SK-N-SH (cell line): ENCODE measurements at regions not wholly inside any gene's neighbourhood (a gene's known extent, or its start where the extent isn't known, plus 50 kb on each side); places are given as distances from the start of the nearest gene placed in this dataset.
"Not testable (repeated sequence)": the region's sequence is repeated elsewhere in the genome, so short reads cannot be mapped to it uniquely, and the experiment has no call there.

Experiments
- CTCF ChIA-PET: fragments of 300-600, 350-600 bp; formaldehyde crosslinking; extraction: SDS; loops from one replicate; lab custom pipeline; 2021; lab: Yijun Ruan, JAX
- POLR2A ChIA-PET: fragments of 350-600 bp; sonication (Branson Sonifier 250); formaldehyde crosslinking; extraction: SDS; loops from one replicate; lab custom pipeline; 2020; ENCODE audit warnings: antibody characterized with exemption, inconsistent platforms; lab: Yijun Ruan, JAX
- DNase-seq: peaks from one replicate; pipeline ENCODE4 v3.0.0; 2012
- H2AFZ ChIP-seq: fragments of 200-600 bp; sonication (generic); 2 replicates; pipeline ENCODE4 v1.8.1; 2016; ENCODE audit warnings: antibody characterized with exemption, mild to moderate bottlenecking, low read depth
- H3F3A ChIP-seq: fragments of 200-600 bp; sonication (generic); replicated peaks from 2 replicates; pipeline ENCODE3; 2016; ENCODE audit warnings: antibody characterized with exemption, mild to moderate bottlenecking; ENCODE audit not compliant: insufficient read depth
- H3K27ac ChIP-seq, 2 experiments: fragments of 200-500 bp in 1 of 2; fragments of 200-600 bp in 1 of 2; sonication (Bioruptor generic) in 1 of 2; sonication (generic), shearing (Covaris generic) in 1 of 2; 2 replicates each; pipeline versions ENCODE4 v1.5.1 to v1.6.1; 2014 to 2016; ENCODE audit warnings: low read depth in 2 of 2, inconsistent platforms in 1 of 2, low read length in 1 of 2, mild to moderate bottlenecking in 1 of 2, mixed read lengths in 1 of 2
- H3K27me3 ChIP-seq: fragments of 200-600 bp; sonication (generic), shearing (Covaris generic); 2 replicates; pipeline ENCODE4 v1.6.1; 2016; ENCODE audit warnings: mixed run types; ENCODE audit not compliant: insufficient read depth
- H3K36me3 ChIP-seq, 2 experiments: fragments of 200-500 bp in 1 of 2; fragments of 200-600 bp in 1 of 2; sonication (Bioruptor generic) in 1 of 2; sonication (generic) in 1 of 2; replicated peaks in 1 of 2; 2 replicates each; pipeline versions ENCODE3 to v1.5.1; 2014 to 2016; ENCODE audit warnings: low read length in 1 of 2, mild to moderate bottlenecking in 1 of 2; ENCODE audit not compliant: insufficient read depth in 2 of 2, control insufficient read depth in 1 of 2
- H3K4me1 ChIP-seq, 2 experiments: fragments of 200-500 bp in 1 of 2; fragments of 200-600 bp in 1 of 2; sonication (Bioruptor generic) in 1 of 2; sonication (generic), shearing (Covaris generic) in 1 of 2; 2 replicates each; pipeline versions ENCODE4 v1.5.1 to v1.6.1; 2014 to 2016; ENCODE audit warnings: low read depth in 1 of 2, low read length in 1 of 2, mixed run types in 1 of 2; ENCODE audit not compliant: insufficient read depth in 2 of 2, control insufficient read depth in 1 of 2
- H3K4me2 ChIP-seq: fragments of 200-600 bp; sonication (generic), shearing (Covaris generic); 2 replicates; pipeline ENCODE4 v1.6.1; 2017; ENCODE audit warnings: mixed run types
- H3K4me3 ChIP-seq, 2 experiments: fragments of 200-500 bp in 1 of 2; fragments of 200-600 bp in 1 of 2; sonication (Bioruptor generic) in 1 of 2; sonication (generic), shearing (Covaris generic) in 1 of 2; 2 replicates each; pipeline versions ENCODE4 v1.5.1 to v1.8.1; 2014 to 2016; ENCODE audit warnings: low read depth in 2 of 2, inconsistent platforms in 1 of 2, low read length in 1 of 2, mild to moderate bottlenecking in 1 of 2, mixed read lengths in 1 of 2, moderate library complexity in 1 of 2
- H3K79me2 ChIP-seq: fragments of 200-600 bp; sonication (generic); 2 replicates; pipeline ENCODE4 v1.8.1; 2017; ENCODE audit warnings: mild to moderate bottlenecking; ENCODE audit not compliant: insufficient read depth
- H3K9ac ChIP-seq: fragments of 200-600 bp; sonication (generic); 2 replicates; pipeline ENCODE4 v1.6.1; 2017; ENCODE audit warnings: mixed run types
- H3K9me2 ChIP-seq: fragments of 200-600 bp; sonication (generic); 2 replicates; pipeline ENCODE4 v1.6.1; 2017; ENCODE audit warnings: mixed run types
- H3K9me3 ChIP-seq: fragments of 200-600 bp; sonication (generic); 2 replicates; pipeline ENCODE4 v1.6.1; 2017; ENCODE audit warnings: mixed run types, mild to moderate bottlenecking, moderate library complexity
- H4K20me1 ChIP-seq: fragments of 200-600 bp; sonication (generic); 2 replicates; pipeline ENCODE4 v1.6.1; 2017; ENCODE audit warnings: mild to moderate bottlenecking, mixed run types; ENCODE audit not compliant: insufficient read depth
- CHD2 ChIP-seq: fragments of 150-350 bp; IDR thresholded peaks from 2 replicates; pipeline ENCODE4 v1.6.1; 2018; ENCODE audit warnings: low read length; ENCODE audit not compliant: partially characterized antibody
- EP300 ChIP-seq, 2 experiments: IDR thresholded peaks; 2 replicates each; pipeline versions ENCODE4 v1.4.0 to v1.6.1; 2012; ENCODE audit warnings: borderline replicate concordance in 1 of 2, low read depth in 1 of 2, low read length in 1 of 2
- FOSL2 ChIP-seq: IDR thresholded peaks from 2 replicates; pipeline ENCODE4 v1.4.0; 2012; ENCODE audit warnings: low read depth, mild to moderate bottlenecking, moderate library complexity, borderline replicate concordance
- FOXJ3 ChIP-seq: sonication (generic); formaldehyde crosslinking; IDR thresholded peaks from 2 replicates; pipeline ENCODE4 v1.5.1; 2020; ENCODE audit warnings: mild to moderate bottlenecking, missing genetic modification reagents
- MEF2A ChIP-seq: IDR thresholded peaks from 2 replicates; pipeline ENCODE4 v1.4.0; 2012; ENCODE audit warnings: low read depth, borderline replicate concordance
- NRF1 ChIP-seq: IDR thresholded peaks from 2 replicates; pipeline ENCODE4 v1.6.1; 2012; ENCODE audit warnings: low read depth, mild to moderate bottlenecking, low read length
- POLR2AphosphoS5 ChIP-seq: IDR thresholded peaks from 2 replicates; pipeline ENCODE4 v1.6.1; 2012; ENCODE audit warnings: low read depth, low read length
- RAD21 ChIP-seq: IDR thresholded peaks from 2 replicates; pipeline ENCODE4 v1.6.1; 2012; ENCODE audit warnings: mild to moderate bottlenecking, low read length
- RCOR1 ChIP-seq: fragments of 150-350 bp; IDR thresholded peaks from 2 replicates; pipeline ENCODE4 v1.6.1; 2017; ENCODE audit warnings: antibody characterized with exemption, low read length
- RFX5 ChIP-seq: IDR thresholded peaks from 2 replicates; pipeline ENCODE4 v1.6.1; 2012; ENCODE audit warnings: mild to moderate bottlenecking, improper control_type of control experiment, low read length
- SIN3A ChIP-seq: IDR thresholded peaks from 2 replicates; pipeline ENCODE4 v1.6.1; 2012; ENCODE audit warnings: low read depth, mild to moderate bottlenecking, low read length, moderate library complexity, borderline replicate concordance
- WGBS: methylation state at CpG from one replicate; pipeline ENCODE4 v1.1.6; 2017; ENCODE audit warnings: low lambda C conversion rate; 5-methylcytosine and 5-hydroxymethylcytosine counted together
- TF ChIP-seq, protein P1 (sequence below): IDR thresholded peaks from 2 replicates; pipeline ENCODE4 v1.4.0; 2012; ENCODE audit warnings: low read depth, borderline replicate concordance
- TF ChIP-seq, protein P2 (sequence below): fragments of 150-350 bp; IDR thresholded peaks from 2 replicates; pipeline ENCODE4 v1.6.1; 2017; ENCODE audit warnings: antibody characterized with exemption, low read length, low read depth, borderline replicate concordance
- TF ChIP-seq, protein P3 (sequence below): fragments of 200-600 bp; sonication (generic); IDR thresholded peaks from 2 replicates; pipeline ENCODE4 v1.6.1; 2017; ENCODE audit warnings: antibody characterized with exemption, mild to moderate bottlenecking, moderate library complexity

DNA sequence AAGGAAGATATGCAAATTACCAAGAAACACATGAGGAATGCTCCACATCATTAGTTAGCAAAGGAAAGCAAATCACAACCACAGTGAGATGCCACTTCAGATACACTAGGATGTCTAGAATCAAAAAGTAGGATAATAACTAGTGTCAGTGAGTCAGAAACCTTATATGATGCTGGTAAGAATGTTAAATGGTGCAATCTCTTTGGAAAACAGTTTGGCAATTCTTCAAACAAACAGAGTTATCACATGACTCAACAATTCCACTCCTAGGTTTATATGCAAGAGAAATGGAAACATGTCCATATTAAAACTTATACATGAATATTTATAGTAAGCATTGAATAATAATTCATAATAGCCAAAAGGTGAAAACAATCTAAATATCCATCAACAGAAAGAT, 220.9 kb downstream of the FOXG1 start (continued):
- TF ChIP-seq, protein P1, sequence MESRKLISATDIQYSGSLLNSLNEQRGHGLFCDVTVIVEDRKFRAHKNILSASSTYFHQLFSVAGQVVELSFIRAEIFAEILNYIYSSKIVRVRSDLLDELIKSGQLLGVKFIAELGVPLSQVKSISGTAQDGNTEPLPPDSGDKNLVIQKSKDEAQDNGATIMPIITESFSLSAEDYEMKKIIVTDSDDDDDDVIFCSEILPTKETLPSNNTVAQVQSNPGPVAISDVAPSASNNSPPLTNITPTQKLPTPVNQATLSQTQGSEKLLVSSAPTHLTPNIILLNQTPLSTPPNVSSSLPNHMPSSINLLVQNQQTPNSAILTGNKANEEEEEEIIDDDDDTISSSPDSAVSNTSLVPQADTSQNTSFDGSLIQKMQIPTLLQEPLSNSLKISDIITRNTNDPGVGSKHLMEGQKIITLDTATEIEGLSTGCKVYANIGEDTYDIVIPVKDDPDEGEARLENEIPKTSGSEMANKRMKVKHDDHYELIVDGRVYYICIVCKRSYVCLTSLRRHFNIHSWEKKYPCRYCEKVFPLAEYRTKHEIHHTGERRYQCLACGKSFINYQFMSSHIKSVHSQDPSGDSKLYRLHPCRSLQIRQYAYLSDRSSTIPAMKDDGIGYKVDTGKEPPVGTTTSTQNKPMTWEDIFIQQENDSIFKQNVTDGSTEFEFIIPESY = no peak

DNA sequence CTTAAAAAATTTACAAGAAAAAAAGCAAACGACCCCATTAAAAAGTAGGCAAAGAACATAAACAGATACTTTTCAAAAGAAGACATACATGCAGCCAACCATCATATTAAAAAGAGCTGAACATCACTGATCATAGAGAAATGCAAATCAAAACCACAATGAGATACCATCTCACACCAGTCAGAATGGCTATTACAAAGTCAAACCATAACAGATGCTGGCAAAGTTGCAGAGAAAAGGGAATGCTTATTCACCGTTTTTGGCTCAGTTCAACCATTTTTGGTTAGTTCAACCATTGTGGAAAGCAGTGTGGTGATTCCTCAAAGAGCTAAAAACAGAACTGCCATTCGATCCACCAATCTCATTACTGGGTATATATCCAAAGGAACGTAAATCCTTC, 230.6 kb downstream of the FOXG1 start:
- H2AFZ ChIP-seq, H3K36me3 ChIP-seq, H3K9me2 ChIP-seq, H3F3A ChIP-seq, CTCF ChIA-PET, H3K79me2 ChIP-seq, DNase-seq, H3K4me3 ChIP-seq, H3K4me2 ChIP-seq, H3K9me3 ChIP-seq, H3K4me1 ChIP-seq, H3K9ac ChIP-seq, H3K27me3 ChIP-seq, POLR2A ChIA-PET, H3K27ac ChIP-seq, H4K20me1 ChIP-seq: not testable (repeated sequence)
- under 1% methylated on average over 4 of the region's 4 CpGs for WGBS

DNA sequence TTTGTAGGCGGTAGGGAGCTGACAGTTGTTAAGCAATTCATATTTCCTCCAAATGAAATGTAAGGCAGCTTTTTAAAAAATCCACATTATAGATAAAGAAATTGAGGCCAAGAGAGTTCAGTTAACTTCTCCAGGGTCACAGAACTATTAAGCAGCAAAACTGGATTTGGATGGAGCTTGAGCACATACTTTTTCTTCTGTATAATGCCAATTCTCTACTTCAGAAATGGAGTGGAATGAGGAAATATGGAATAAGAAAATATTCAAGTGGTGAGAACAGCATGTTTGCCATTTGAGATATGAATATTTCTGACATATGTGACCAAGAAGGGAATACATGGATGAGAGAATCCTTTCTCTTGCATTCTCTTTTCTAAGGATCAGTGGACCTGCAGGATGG, 233.1 kb downstream of the FOXG1 start:
- Histone ChIP-seq H3K4me2 (no peak overlapping the region), H3K9ac (no peak overlapping the region), H3K9me2 (no peaks in the 10 kb centered on the region), H3K79me2 (no peaks in the 10 kb centered on the region), H3K27ac (no peak overlapping the region), H3K4me3 (no peak overlapping the region), H4K20me1 (no peaks in the 10 kb centered on the region), H3K36me3 (no peaks in the 10 kb centered on the region), H3K9me3 (no peaks in the 10 kb centered on the region), H2AFZ (no peak overlapping the region), H3K4me1 (no peaks in the 10 kb centered on the region), H3F3A (no peaks in the 10 kb centered on the region), H3K27me3 (no peaks in the 10 kb centered on the region; the same call in 1 of the 2 replicates)
- ChIA-PET POLR2A (no interaction called here), CTCF (interaction anchor here (0.6 kb wide), 1 partner anchor 17 kb away, joined by 3 read pairs; no protein-coding TSS in a partner anchor)
- 3% methylated on average over 1 of the region's 1 CpG for WGBS
- TF ChIP-seq POLR2AphosphoS5 = no peak
- TF ChIP-seq FOXJ3 (CRISPR knock-in tag) = no peak
- TF ChIP-seq, protein P2, sequence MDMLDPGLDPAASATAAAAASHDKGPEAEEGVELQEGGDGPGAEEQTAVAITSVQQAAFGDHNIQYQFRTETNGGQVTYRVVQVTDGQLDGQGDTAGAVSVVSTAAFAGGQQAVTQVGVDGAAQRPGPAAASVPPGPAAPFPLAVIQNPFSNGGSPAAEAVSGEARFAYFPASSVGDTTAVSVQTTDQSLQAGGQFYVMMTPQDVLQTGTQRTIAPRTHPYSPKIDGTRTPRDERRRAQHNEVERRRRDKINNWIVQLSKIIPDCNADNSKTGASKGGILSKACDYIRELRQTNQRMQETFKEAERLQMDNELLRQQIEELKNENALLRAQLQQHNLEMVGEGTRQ = no peak
- TF ChIP-seq RCOR1 = no peak
- TF ChIP-seq CHD2 = no peak
- no peak for TF ChIP-seq NRF1
- TF ChIP-seq RAD21 = no peak
- TF ChIP-seq, protein P3, sequence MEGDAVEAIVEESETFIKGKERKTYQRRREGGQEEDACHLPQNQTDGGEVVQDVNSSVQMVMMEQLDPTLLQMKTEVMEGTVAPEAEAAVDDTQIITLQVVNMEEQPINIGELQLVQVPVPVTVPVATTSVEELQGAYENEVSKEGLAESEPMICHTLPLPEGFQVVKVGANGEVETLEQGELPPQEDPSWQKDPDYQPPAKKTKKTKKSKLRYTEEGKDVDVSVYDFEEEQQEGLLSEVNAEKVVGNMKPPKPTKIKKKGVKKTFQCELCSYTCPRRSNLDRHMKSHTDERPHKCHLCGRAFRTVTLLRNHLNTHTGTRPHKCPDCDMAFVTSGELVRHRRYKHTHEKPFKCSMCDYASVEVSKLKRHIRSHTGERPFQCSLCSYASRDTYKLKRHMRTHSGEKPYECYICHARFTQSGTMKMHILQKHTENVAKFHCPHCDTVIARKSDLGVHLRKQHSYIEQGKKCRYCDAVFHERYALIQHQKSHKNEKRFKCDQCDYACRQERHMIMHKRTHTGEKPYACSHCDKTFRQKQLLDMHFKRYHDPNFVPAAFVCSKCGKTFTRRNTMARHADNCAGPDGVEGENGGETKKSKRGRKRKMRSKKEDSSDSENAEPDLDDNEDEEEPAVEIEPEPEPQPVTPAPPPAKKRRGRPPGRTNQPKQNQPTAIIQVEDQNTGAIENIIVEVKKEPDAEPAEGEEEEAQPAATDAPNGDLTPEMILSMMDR = no peak
- TF ChIP-seq RFX5 = no peak
- no peak for TF ChIP-seq SIN3A
- TF ChIP-seq EP300 (IDR thresholded peaks at IDR 0.05; ENCODE audit: borderline replicate concordance in 1 of 2, low read depth in 1 of 2, low read length in 1 of 2) = no peak
- no peak for TF ChIP-seq FOSL2
- no peak for TF ChIP-seq MEF2A
- TF ChIP-seq, protein P1 = no peak
- no peak for DNase-seq
